Esophagus (tissue), 2 donors: ENCODE measurements at regions not wholly inside any gene's neighbourhood (a gene's known extent, or its start where the extent isn't known, plus 50 kb on each side); places are given as distances from the start of the nearest gene placed in this dataset.
"Not testable (repeated sequence)": the region's sequence is repeated elsewhere in the genome, so short reads cannot be mapped to it uniquely, and the experiment has no call there.

Experiments
- H3K27ac ChIP-seq, 2 donors: one replicate each; pipeline ENCODE4 v1.5.1; 2013; ENCODE audit warnings: low read depth in 2 of 2, mild to moderate bottlenecking in 2 of 2, inconsistent platforms in 1 of 2, low read length in 1 of 2, moderate library complexity in 1 of 2
- H3K27me3 ChIP-seq, 2 donors: one replicate each; pipeline ENCODE4 v1.6.1; 2013; ENCODE audit warnings: low read length in 2 of 2, control low read depth in 1 of 2, mild to moderate bottlenecking in 1 of 2; ENCODE audit not compliant: insufficient read depth in 2 of 2, control insufficient read depth in 1 of 2
- H3K36me3 ChIP-seq, 2 donors: one replicate each; pipeline ENCODE4 v1.6.1; 2013; ENCODE audit warnings: low read length in 1 of 2; ENCODE audit not compliant: control insufficient read depth in 2 of 2, insufficient read depth in 2 of 2
- H3K4me1 ChIP-seq, 2 donors: one replicate each; pipeline ENCODE4 v1.6.1; 2013; ENCODE audit warnings: low read length in 1 of 2; ENCODE audit not compliant: control insufficient read depth in 2 of 2, insufficient read depth in 2 of 2
- H3K4me3 ChIP-seq, 2 donors: one replicate each; pipeline ENCODE4 v1.5.1; 2013; ENCODE audit warnings: low read length in 2 of 2, mild to moderate bottlenecking in 2 of 2, low read depth in 1 of 2, moderate library complexity in 1 of 2
- H3K9me3 ChIP-seq, 2 donors: one replicate each; pipeline ENCODE4 v1.6.1; 2013; ENCODE audit warnings: mild to moderate bottlenecking in 2 of 2, low read depth in 1 of 2, low read length in 1 of 2, moderate library complexity in 1 of 2; ENCODE audit not compliant: control insufficient read depth in 2 of 2, insufficient read depth in 1 of 2
- WGBS, 2 donors: extraction: QIAGEN DNeasy Blood & Tissue Kit; methylation state at CpG; one replicate each; pipeline ENCODE4 v1.1.7; 2013; 5-methylcytosine and 5-hydroxymethylcytosine counted together
- donor health status: healthy with polysubstance abuse.
- donor health status: Bipolar disorder and iron deficiency.

- no peaks in the 10 kb centered on the region for H3K36me3 ChIP-seq
- H3K27ac ChIP-seq: no peak overlapping the region
- 60 to 64% methylated on average over 11 of the region's 11 CpGs for WGBS, 2 donors
- H3K4me3 ChIP-seq: no peak overlapping the region
- no peaks in the 10 kb centered on the region for H3K9me3 ChIP-seq
- H3K4me1 ChIP-seq: peaks cover 0 to 4% of the 10 kb centered on the region in 2 donors
- H3K27me3 ChIP-seq: no peaks in the 10 kb centered on the region
Measured at GRCh38 chr16:86347916-86348555, 162.3 kb upstream of the FOXF1 start.

DNA sequence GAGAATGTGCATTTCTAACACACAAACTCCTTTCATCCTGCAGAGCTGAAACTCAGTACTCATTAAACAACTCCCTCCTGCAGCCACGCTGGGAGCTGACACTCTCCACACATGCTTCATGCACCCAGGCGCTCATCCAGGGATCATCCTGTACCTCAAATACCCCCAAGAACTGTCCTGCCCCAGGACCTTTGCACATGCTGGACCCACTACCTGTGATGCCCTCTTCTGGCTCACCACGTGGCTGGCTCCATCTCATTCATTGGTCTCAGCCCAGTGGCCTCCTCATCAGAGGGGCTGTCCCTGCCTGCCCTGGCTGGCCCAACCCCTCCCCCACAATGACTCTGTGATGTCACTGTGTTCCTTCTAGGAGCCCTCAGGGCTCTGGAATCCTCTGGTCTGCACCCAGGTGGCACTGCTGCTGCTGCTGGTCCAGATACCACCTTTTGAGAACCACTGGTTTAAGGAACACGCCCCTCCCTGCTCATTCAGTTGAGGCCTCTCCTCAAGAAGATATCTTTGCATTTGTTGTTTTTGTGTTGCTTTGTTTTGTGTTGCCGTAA is 160.9 kb upstream of the FOXF1 start:
- 75 to 78% methylated on average over 5 of the region's 5 CpGs for WGBS, 2 donors
- Histone ChIP-seq H3K4me3 (no peak overlapping the region), H3K36me3 (no peaks in the 10 kb centered on the region), H3K27me3 (no peaks in the 10 kb centered on the region), H3K27ac (no peak overlapping the region), H3K4me1 (peaks cover 0 to 5% of the 10 kb centered on the region in 2 donors), H3K9me3 (no peaks in the 10 kb centered on the region)

- no peak overlapping the region for H3K4me3 ChIP-seq
- no peaks in the 10 kb centered on the region for H3K9me3 ChIP-seq
- peaks cover 0 to 2% of the 10 kb centered on the region in 2 donors for H3K4me1 ChIP-seq
- no peak overlapping the region for H3K27ac ChIP-seq
- no peaks in the 10 kb centered on the region for H3K36me3 ChIP-seq
- no peaks in the 10 kb centered on the region for H3K27me3 ChIP-seq
- 61 to 66% methylated on average over 5 of the region's 5 CpGs for WGBS, 2 donors
Measured at GRCh38 chr16:86350289-86350688, 160.0 kb upstream of the FOXF1 start.

- Histone ChIP-seq H3K9me3 (peaks cover 0 to 2% of the 10 kb centered on the region in 2 donors), H3K4me3 (no peak overlapping the region), H3K27me3 (no peaks in the 10 kb centered on the region), H3K27ac (no peak overlapping the region), H3K36me3 (no peaks in the 10 kb centered on the region), H3K4me1 (peaks cover 0 to 2% of the 10 kb centered on the region in 2 donors)
- WGBS, 2 donors: 66 to 68% methylated on average over 20 of the region's 20 CpGs
Measured at GRCh38 chr16:86351041-86351784, 159.1 kb upstream of the FOXF1 start.

DNA sequence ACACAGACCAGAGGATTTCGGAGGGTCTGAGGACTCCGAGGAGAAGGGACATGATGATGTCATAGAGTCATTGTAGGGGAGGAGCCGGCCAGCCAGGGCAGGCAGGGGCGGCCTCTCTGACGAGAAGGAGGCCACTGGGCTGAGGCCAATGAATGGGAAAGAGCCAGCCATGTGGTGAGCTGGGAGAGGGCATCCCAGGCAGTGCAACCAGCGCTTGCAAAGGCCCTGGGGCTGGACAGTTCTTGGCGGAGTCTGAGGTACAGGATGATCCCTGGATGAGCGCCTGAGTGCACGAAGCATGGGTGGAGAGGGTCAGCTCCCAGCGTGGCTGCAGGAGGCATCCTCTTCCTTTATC is 158.6 kb upstream of the FOXF1 start:
- 54 to 59% methylated on average over 10 of the region's 10 CpGs for WGBS, 2 donors
- not testable (repeated sequence) for H3K27me3 ChIP-seq

GRCh38 chr16:86353148-86353547 is 157.2 kb upstream of the FOXF1 start:
- peaks cover 0 to 2% of the 10 kb centered on the region in 2 donors for H3K4me1 ChIP-seq
- peaks cover 0 to 4% of the 10 kb centered on the region in 2 donors for H3K9me3 ChIP-seq
- no peaks in the 10 kb centered on the region for H3K27me3 ChIP-seq
- no peaks in the 10 kb centered on the region for H3K36me3 ChIP-seq
- no peak overlapping the region for H3K4me3 ChIP-seq
- no peak overlapping the region for H3K27ac ChIP-seq
- WGBS, 2 donors: 78 to 81% methylated on average over 11 of the region's 11 CpGs

More for the DNA sequence above, 158.6 kb upstream of the FOXF1 start:
- H3K36me3 ChIP-seq, H3K4me3 ChIP-seq, H3K27ac ChIP-seq, H3K4me1 ChIP-seq, H3K9me3 ChIP-seq: not testable (repeated sequence)

GRCh38 chr16:86353948-86354347 is 156.4 kb upstream of the FOXF1 start:
- Histone ChIP-seq H3K27ac (no peak overlapping the region), H3K4me1 (peaks cover 0 to 2% of the 10 kb centered on the region in 2 donors), H3K36me3 (no peaks in the 10 kb centered on the region), H3K9me3 (peaks cover 0 to 4% of the 10 kb centered on the region in 2 donors), H3K27me3 (no peaks in the 10 kb centered on the region), H3K4me3 (no peak overlapping the region)
- 67% methylated on average over 9 of the region's 9 CpGs for WGBS, 2 donors

DNA sequence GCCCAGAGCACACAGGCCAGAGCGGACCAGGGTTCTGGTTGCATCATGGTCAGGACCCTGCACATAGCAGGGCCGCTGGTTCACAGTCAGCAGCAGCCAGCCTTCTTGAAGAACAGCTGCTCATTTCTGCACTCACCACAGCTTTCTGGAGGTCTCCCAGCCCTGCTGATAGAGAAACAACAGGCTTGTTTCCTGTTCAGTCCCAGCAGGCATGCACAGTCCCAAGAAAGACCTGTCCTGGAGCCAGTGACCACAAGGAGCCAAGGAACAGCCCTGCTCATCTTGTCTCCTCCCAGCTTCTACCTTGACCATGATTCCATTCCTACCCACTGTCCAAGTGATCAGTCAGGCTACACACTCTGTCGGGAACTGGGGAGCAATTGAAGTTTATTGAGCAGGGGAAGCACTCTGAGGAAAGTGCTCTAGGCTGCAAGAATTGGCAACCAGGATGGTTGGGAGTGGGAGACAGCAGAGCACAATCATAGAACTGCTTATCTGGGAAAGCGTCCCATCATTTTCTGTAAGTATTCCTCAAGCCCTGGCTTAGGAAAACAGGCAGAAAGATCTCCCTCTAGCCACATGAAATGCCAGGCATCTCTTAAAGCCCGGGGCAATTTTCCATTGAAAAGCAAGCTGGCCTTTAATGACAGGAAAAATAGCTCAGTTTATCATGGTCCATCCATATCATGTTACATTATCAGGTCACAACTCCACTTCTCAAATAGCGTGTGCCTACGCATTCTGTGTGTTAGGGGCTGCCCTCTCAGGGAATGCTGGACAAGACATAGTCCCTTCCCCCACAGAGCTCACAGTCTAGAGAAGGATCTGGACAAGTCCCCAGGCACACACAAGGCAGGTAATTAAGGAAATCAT is 155.4 kb upstream of the FOXF1 start:
- Histone ChIP-seq H3K4me1 (peaks cover 0 to 2% of the 10 kb centered on the region in 2 donors), H3K27me3 (no peaks in the 10 kb centered on the region), H3K36me3 (no peaks in the 10 kb centered on the region), H3K4me3 (no peak overlapping the region), H3K27ac (no peak overlapping the region), H3K9me3 (peaks cover 0 to 4% of the 10 kb centered on the region in 2 donors)
- WGBS, 2 donors: 65 to 72% methylated on average over 7 of the region's 7 CpGs

DNA sequence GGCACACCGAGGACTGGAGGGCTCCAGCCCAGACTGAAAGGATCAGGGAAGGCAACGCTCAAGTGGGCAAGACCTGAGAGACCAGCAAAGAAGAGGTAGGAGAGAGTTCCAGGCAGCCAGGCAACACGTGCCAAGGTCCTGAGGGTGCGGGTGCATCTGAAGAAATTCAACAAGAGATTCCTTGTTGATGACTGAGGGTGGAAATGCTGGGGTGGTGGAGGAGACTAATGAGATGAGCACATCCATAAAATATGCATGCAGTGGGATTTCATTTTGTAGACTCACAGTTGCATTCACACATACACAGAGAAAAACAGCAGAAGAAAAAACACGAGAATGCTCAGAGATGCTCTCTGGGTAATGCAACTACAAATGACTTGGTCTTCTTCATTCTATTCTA is 154.8 kb upstream of the FOXF1 start:
- Histone ChIP-seq H3K4me3 (no peak overlapping the region), H3K27ac (no peak overlapping the region), H3K36me3 (no peaks in the 10 kb centered on the region), H3K9me3 (peaks cover 0 to 4% of the 10 kb centered on the region in 2 donors), H3K4me1 (peaks cover 0 to 2% of the 10 kb centered on the region in 2 donors), H3K27me3 (no peaks in the 10 kb centered on the region)
- WGBS, 2 donors: 78 to 88% methylated on average over 5 of the region's 5 CpGs
